HG03521 (cell line): ENCODE measurements at regions not wholly inside any gene's neighbourhood (a gene's known extent, or its start where the extent isn't known, plus 50 kb on each side); places are given as distances from the start of the nearest gene placed in this dataset.
"Not testable (repeated sequence)": the region's sequence is repeated elsewhere in the genome, so short reads cannot be mapped to it uniquely, and the experiment has no call there.

Experiments
- ATAC-seq: cut with Tn5 transposase; IDR thresholded peaks from one replicate; pipeline ENCODE4 v1.9.1; 2021; ENCODE audit warnings: mild to moderate bottlenecking, moderate library complexity; ENCODE audit not compliant: unreplicated experiment

- ATAC-seq = peak; percentile 50
Measured at GRCh38 chr21:8455279-8456128, 2065.9 kb upstream of the TPTE start.

- ATAC-seq = peak; percentile 74
Measured at GRCh38 chr21:8464403-8465152, 2056.8 kb upstream of the TPTE start.

GRCh38 chr21:8466642-8467041 lies 2054.7 kb upstream of the TPTE start:
- not testable (repeated sequence) for ATAC-seq
